ENCODE measurements at regions not wholly inside any gene's neighbourhood (a gene's known extent, or its start where the extent isn't known, plus 50 kb on each side); places are given as distances from the start of the nearest gene placed in this dataset.

DNA sequence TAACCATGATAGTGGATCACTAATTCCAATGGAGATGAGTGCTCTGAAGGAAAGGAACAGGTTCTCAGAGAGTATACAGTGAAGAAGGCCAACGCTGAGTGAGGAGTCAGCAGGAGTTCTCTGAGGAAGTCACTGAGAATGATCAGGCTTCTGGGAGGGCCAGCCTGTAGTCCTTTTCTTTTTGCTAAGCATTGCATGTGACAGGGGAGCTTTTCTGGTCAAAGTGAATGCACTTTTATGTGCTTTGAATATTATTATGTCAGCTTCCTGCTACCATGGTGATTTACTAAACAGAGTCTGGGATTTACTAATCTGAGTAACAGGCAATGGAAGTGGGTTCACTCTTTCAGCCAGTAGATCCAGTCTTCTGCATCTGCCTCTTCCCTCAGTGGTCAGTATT is 81.1 kb upstream of the SERP2 start:
- DNase-seq: no peak

- no peak for DNase-seq
Measured at GRCh38 chr13:44293374-44293773, 80.2 kb upstream of the SERP2 start.

DNA sequence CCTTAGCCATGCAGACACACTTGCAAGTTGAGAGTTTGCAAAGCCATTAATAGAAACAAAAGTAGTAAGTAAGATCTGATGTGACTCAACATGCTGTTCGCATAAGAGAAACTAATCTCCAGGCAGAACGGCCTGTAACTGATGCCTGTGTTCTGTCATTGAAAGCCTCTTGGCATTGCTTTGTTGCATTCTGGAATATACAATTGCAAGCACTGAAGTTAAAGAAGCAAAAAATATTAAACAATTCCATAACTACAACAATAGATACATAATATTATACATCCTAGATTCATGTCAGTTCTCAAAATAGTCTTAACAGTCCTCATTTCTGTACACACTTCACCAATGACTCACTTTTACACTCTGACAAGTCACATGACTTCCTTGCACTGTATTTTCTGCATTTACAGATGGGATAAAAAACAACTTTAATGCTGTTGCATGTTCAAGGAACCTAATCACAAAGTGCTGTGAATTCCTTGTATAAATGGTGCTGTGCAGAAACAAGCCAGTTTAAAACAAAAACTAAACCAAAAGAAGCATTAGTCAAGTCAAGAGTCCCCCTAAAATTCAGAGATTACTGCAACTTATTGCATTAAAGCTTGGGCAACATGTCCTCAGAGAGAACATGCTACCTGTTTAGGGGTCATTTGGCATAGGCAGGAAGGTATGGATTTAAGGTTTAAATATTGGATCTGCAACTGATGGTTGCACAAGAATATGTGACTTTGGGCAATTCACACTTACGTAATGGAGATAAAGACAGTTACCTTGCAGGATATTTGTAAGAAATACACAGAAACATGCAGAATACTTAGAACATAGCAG is 79.5 kb upstream of the SERP2 start:
- peak; percentile 31 for DNase-seq

DNA sequence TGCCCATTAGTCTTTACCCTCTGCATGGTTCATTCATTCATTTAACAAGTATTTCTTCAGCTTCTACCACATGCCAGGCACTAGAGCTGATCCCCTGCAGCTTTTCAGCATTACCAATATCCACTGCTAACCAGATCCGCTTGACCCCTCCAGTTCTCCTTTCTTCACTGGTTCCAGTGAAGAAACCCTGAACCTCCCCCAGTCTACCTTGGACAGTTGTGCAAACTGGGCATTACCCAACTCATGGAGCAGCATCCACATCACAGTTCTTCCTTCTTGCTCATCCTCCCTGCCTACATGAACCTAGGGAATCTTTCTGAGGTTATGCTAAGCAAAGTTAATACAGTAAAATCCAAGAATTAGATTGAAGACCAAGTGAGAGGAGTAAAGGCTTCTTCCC is 78.7 kb upstream of the SERP2 start:
- DNase-seq: no peak

DNA sequence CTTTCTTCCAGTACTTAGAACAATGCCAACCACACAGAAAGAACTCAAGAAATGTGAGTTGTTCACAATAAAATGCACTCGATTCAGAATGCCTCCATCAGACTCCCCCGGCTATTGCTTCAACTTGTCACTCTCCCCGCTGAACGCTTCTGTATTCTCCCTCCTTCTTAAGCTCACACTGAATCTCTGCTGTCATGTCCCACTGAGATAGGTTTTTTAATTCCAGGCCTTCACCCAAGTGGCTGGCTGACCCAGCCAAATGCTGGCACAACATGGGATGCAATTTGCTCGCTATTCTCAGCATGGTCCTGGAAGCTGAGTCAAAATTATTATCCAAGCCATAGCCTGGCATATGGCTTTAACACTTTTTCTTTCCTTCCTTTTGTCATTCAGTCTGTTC is 76.8 kb upstream of the SERP2 start:
- DNase-seq: no peak

- no peak for DNase-seq
Measured at GRCh38 chr13:44298314-44298713, 75.3 kb upstream of the SERP2 start.

DNA sequence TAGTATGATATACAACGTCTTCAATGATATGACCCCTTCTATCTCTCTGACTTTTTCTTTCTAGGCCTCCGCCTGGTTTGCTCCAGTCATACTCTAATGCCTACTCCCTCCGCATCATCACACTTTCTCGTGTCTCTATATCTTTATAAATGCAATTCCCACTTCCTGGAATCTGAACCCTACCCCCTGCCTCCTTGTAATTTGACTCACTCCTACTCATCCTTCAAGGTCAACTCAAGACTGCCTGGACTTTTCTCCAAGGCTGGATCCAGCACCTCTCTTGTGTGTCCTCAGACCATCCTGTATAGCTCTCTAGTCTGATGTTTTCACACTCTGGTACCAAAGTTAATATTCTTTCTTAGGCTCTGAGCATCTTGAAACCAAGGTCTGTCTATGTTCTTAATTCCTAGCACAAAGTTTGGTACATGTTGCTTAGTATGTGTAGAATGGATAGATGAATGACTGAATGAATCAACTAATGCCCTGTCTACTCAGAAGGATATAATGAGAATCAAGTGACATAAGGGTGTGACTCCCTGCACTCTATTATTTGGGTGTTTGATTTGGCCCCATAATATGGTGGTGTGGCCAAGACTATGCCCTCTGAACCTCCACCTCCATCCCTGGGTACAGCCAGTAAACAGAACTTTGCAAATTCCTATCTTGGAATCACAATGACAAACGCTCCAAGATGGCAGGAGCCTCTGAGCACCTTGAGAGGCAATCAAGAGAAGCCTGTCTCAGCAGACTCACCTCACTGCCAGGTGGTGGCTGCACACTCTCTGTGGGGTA is 74.3 kb upstream of the SERP2 start:
- DNase-seq: peak; percentile 27

- DNase-seq: peak; percentile 60
Measured at GRCh38 chr13:44300895-44301638, 72.6 kb upstream of the SERP2 start.

DNA sequence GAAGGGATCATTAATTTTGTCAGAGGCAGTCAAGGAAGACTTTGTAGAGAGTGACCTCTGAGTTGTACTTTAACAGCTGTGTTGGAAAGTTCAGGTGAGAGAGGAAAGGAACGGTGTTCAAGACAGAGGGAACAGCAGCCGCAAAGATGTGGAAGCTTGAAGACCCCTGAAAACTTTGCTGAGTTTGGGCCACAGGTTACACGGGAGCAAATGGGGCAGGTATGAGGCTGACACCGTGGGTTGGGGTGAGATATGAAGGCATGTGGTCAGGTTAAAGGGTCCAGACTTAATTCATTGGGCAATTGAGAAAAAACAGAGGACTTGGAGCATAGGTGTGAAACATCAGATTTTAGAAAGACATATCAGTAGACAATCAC is 72.0 kb upstream of the SERP2 start:
- DNase-seq: no peak

DNA sequence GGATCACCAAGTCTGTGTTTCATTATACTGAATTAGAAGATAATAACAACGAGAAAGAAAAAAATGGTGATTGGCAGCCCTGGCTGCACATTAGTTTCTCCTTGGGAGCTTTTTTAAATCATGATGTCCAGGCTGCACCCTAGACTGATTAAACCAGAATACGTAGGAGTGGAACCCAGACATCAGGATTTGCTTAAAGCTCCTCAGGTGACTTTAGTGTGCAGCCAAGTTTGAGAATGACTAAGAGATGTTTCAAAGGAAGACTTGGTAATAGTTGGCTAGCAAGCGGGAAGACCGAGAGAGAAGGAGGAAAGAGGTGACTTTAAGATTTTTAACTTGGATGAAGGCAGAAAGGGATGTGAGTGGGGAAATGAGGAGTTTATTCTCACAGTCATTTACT is 71.4 kb upstream of the SERP2 start:
- no peak for DNase-seq

GRCh38 chr13:44302940-44303575 is 70.6 kb upstream of the SERP2 start:
- DNase-seq: no peak

DNA sequence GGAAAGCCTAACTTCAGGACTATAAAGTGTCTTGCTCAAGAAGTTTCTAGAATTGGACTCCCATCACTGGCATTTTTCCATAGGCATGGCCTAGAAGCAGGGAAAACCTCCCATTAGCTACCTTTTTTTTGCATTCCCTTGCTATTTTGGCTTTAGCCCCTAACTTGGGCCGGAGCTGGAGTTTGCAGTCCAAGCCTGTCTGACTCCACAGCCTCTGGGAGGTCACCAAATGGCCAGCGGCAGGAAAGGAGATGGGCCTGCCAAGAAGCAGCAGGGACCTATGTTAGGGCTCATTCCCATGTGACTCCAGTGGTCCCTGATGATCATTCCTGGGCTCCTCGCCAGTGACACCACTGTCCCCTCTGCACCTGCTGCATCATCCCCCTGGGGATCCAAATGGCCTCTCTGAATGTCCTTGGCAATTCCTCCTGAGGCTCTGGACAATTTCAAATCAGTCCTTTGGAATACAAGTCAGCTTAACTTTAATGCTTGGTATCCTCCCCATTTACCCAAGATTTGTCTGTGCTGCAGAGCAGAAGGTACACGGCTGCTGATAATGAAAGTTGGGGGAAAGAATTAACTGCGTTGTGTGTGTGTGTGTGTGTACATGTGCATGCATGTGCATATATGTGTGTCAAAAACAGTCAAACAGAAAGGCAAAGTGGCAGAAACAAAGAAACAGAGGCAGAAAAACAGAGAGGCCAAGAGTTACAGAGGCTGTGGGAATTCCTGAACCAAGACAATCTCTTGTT is 69.8 kb upstream of the SERP2 start:
- DNase-seq: no peak

DNA sequence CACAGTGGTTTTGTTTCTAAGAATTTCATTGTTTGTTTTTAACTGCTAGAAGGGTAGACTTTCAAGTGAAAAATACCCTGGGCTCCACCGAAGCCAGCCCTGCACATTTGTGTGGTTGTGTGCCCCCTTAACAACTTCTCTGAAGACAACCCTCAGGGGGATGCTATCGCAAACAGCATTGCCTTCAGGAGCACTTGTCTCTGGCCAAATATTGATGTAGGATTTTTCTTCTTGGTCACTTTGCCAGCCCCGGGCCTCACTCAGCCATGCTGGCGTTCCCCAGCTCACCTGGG is 69.2 kb upstream of the SERP2 start:
- DNase-seq: no peak

GRCh38 chr13:44305286-44305685 is 68.3 kb upstream of the SERP2 start:
- DNase-seq: no peak

GRCh38 chr13:44305917-44306370 is 67.7 kb upstream of the SERP2 start:
- DNase-seq: no peak

GRCh38 chr13:44306371-44307192 is 67.0 kb upstream of the SERP2 start:
- DNase-seq: peak; percentile 95

GRCh38 chr13:44307255-44307654 is 66.4 kb upstream of the SERP2 start:
- no peak for DNase-seq

GRCh38 chr13:44307844-44308243 is 65.8 kb upstream of the SERP2 start:
- no peak for DNase-seq

DNA sequence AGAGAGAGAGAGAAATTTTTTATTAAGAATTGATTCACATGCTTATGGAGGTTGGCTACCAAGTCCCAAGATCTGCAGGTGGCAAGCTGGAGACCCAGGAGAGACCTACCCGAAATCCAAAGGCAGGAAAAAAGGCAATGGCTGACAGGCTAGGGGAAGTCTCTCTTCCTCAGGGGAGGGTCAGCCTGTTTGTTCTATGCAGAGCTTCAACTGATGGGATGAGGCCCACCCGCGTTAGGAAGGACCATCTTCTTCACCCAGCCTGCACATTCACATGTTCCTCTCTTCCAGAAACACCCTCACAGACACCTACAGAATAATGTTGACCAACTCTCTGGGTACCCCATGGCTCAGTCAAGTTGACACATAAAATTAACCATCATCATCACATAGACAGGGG is 65.3 kb upstream of the SERP2 start:
- DNase-seq: no peak

DNA sequence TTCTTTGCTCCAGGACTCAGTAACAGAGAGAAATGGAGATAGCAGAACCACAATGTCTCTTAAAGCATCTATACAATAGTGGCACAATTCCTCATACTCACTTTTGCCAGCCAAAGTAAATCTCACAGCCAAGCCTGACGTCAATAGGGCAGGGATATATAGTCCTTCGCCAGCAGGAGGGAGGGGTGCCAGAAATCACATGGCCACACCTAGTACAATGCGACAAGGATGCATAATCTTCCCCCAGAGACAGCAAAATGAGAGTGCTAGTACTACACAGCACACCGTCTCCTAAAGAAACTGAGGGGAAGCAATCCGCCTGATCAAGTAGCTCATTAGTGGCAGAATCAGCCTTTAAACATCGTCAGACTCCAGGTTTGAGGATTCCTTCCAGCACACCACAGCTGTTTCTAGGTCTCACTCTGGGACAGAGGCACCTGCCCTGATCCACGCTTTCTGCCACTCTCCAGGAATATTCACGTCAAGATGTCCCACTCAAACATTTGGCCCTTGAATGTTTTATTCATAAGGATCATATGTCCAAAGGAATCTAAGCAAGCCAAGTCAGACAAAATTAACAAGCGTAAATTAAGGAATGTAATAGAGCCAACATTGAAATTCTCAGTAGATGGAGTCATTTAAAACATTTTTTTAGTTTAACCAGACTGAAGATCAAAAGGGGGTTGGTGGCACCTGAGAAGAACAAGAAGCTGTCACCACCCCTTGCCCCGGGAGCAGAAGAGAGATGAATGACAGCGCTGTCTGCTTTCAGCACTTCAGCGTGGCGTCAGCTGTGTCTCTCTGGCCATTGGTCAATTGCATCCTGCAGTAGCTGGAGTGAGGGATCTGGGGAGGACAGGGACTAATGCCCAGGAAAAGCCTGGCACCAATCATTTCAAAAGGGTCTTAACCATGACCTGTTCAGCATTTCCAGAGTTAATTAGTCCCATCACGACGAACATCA is 63.5 kb upstream of the SERP2 start:
- no peak for DNase-seq

All from fibroblast of skin of abdomen (primary cell).